DMS114 treated with DMSO at 0.1 percent for 48 hours (cell line): ENCODE measurements at regions not wholly inside any gene's neighbourhood (a gene's known extent, or its start where the extent isn't known, plus 50 kb on each side); places are given as distances from the start of the nearest gene placed in this dataset.
"Not testable (repeated sequence)": the region's sequence is repeated elsewhere in the genome, so short reads cannot be mapped to it uniquely, and the experiment has no call there.

ENCODE experiments used
- DNase-seq: peaks from one replicate; lab custom pipeline; 2025; ENCODE audit not compliant: unreplicated experiment; lab: John Stamatoyannopoulos, UW

- DNase-seq, result no peak
These were observed 724.1 kb upstream of the USP15 start for GRCh38 chr12:61536117-61536516.

GRCh38 chr12:61536525-61536924 is 723.7 kb upstream of the USP15 start:
- no peak for DNase-seq

- no peak for DNase-seq
These were observed 721.3 kb upstream of the USP15 start for GRCh38 chr12:61538951-61539350.

DNA sequence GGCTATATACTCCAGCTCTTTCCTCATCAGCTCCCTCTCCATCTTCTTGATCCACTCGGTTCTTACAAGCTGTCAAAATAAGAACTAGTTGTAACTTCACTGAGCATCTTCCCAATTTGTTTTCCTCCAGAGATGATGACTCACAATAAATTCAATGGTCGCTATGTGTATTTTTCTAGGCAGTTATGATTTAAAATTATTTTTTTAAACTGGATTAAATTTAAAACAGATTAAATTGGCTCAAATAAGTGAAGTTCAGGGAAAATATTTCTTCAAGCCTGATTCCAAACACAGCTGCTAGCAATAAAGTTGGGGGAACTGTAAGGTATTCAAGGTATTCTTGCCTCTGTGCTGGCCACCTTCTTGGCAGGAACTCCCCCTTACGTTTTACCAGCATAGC is 717.7 kb upstream of the USP15 start:
- DNase-seq, result no peak

GRCh38 chr12:61546296-61546695 is 713.9 kb upstream of the USP15 start:
- DNase-seq, result no peak

- no peak for DNase-seq
These were observed 707.1 kb upstream of the USP15 start for GRCh38 chr12:61553091-61553490.

DNA sequence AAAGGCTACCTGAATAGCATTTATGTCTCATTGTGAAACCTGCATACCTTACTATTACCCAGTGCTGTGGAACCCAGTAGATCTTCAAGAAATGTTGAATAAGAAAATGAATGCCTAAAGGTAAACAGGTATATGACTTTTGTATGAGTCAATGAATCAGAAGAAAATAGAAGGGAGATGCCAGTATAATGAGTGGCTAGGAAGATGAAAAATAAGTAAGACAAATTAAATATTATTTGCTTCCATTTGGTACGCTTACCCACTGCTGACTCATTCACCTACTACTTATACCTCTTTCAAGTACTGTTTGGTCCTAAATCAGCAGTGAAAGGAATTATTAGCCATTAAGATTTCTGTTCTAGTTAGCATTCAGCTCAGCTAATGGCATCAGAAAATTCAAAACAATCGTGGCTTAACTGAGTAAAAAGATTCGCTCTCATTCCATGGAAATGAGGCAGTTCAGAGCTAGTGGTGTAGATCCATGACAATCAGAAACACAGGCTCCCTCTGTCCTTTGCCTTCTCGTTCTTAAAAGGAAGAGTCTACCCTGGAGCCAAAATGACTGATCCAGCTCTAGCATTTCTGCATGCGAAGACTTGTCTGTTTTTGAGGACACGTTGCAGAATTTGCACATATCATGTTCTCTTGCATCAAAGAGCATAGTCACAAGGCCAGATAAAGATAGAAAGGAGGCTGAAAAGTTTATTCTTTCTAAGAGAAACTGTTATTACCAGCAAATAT is 705.8 kb upstream of the USP15 start:
- no peak for DNase-seq

GRCh38 chr12:61563665-61564450 is 696.3 kb upstream of the USP15 start:
- DNase-seq, result no peak

GRCh38 chr12:61564466-61564865 is 695.7 kb upstream of the USP15 start:
- no peak for DNase-seq

DNA sequence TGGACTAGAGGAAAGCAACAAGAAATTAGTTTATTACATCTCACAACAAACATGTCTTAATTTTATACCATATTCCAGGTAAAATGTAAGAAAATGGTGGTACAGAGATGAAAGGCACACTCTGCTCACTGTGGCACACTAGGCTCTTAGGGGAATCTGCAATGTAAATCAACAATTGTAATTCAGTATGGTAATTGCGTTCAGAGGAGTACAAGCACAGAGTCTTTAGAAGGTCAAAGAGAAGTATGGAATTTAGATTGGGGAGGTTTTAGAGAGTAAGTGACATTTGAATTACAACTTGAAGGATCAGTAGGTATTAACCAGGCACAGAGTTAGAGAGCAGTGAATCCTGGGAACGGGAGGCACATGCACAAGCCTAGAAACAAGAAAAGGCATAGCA is 694.0 kb upstream of the USP15 start:
- no peak for DNase-seq

DNA sequence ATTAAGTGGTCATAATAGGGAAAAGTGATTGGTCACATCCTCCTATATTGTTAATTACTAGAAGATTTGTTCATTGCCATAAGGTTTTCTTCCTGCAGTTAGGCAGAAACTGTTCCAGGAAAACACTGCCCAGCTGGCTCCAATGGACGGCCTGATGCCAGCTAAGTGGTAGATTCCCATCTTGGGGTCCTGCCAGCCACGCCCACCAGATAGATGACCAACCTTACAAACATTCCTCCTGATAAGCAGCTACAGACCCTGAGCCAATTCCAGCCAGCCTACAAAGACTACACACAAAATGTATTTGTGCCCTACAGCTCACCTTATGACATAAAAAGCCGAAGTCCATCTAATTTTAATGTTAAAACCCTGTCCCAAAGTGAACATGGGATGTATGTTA is 685.9 kb upstream of the USP15 start:
- no peak for DNase-seq

- no peak for DNase-seq
These were observed 675.3 kb upstream of the USP15 start for GRCh38 chr12:61584943-61585342.

DNA sequence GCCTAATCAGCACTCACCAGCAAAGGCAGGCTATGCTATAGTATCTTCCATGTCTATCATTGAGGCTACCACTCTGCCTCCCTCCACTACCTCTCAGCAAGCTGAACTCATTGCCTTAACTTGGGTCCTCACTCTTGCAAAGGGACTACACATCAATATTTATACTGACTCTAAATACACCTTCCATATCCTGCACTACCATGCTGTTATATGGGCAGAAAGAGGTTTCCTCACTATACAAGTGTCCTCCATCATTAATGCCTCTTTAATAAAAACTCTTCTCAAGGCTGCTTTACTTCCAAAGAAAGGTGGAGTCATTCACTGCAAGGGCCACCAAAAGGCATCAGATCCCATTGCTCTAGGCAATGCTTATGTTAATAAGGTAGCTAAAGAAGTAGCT is 669.3 kb upstream of the USP15 start:
- not testable (repeated sequence) for DNase-seq

DNA sequence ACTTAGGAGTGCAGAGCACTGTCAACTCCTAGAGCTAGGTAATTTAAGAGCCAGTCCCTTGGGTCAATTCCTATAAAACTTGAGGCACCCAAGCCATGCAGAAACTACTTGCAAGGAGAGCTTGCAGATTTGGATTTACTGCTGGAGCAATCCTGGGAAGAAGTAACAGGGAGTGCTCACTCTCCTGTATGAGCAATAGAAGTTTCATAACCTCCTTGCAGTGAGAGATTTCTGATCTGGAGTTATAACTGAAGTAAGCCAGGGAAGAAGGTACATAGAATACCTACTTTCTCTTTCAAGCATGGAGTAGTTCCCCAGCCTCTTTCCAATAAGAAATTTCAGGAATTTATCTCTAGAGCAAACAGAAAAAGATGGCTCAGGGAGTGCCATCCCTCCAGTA is 650.1 kb upstream of the USP15 start:
- no peak for DNase-seq

GRCh38 chr12:61629702-61630101 is 630.5 kb upstream of the USP15 start:
- DNase-seq, result no peak

DNA sequence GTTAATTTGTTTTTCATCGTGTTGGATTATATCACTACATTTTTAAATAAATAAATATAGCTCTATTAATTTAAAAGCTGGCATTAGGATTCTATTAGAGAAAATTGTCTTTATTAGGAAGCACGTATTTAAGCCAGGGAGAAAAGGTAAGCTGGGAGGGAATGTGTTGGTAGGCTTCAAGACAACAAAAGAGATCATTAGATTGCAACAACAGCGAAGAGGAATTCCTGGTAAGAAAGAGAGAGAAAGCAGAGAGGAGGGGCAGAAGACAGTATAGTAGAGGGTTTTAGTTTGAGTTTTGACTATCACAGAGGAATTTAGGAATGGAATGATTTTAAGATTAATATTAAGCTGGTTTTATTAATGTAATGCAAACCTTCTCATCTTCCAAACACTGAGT is 613.6 kb upstream of the USP15 start:
- DNase-seq, result no peak

- DNase-seq, result no peak
These were observed 612.6 kb upstream of the USP15 start for GRCh38 chr12:61647566-61647965.

GRCh38 chr12:61652265-61652664 is 607.9 kb upstream of the USP15 start:
- no peak for DNase-seq

- DNase-seq, result no peak
These were observed 605.5 kb upstream of the USP15 start for GRCh38 chr12:61654698-61655097.

GRCh38 chr12:61655241-61655640 is 605.0 kb upstream of the USP15 start:
- DNase-seq, result no peak

GRCh38 chr12:61667676-61668075 is 592.5 kb upstream of the USP15 start:
- DNase-seq, result no peak

DNA sequence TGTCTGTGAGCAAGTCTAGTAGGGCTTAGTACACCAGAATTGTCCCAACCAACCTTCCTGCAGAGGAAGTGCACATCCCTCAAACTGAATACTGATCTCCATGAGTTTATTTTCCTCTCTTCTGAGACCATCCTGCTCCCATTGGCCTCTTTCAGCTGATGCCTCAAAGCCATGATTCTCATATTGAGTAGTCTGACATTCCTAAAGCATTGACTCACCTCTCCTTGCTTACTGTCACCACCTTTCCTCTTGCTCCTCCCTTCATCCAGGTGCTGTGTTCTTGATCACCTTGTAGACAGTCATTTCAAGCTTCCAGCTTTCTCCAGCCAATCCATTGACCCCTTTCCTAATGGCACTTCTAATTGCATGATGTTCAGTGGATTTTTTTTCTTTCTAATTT is 583.7 kb upstream of the USP15 start:
- no peak for DNase-seq

- no peak for DNase-seq
These were observed 572.8 kb upstream of the USP15 start for GRCh38 chr12:61687407-61687806.
